ENCODE measurements at regions not wholly inside any gene's neighbourhood (a gene's known extent, or its start where the extent isn't known, plus 50 kb on each side); places are given as distances from the start of the nearest gene placed in this dataset.
"Not testable (repeated sequence)": the region's sequence is repeated elsewhere in the genome, so short reads cannot be mapped to it uniquely, and the experiment has no call there.

DNA sequence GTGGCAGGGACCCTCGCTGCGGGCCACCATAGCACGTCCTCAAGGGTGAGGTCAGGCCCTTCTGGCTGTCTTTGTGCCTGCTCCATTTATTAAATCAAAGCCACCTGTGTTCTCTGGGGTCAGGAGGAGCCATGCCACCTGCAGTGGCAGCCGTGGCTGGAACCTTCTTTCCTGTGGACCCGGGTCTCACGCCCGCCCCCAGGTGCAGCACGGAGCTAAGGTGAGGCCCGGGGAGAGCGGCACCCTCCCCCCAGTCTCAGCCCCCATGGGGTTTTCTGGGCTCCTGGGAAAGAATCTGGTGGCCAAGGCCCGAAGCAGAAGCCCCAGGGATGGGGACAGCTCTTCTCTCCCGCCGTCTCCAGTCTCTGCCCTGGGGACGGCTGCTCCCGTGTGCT, 195.4 kb downstream of the LAT start:
- TF ChIP-seq, protein P1, sequence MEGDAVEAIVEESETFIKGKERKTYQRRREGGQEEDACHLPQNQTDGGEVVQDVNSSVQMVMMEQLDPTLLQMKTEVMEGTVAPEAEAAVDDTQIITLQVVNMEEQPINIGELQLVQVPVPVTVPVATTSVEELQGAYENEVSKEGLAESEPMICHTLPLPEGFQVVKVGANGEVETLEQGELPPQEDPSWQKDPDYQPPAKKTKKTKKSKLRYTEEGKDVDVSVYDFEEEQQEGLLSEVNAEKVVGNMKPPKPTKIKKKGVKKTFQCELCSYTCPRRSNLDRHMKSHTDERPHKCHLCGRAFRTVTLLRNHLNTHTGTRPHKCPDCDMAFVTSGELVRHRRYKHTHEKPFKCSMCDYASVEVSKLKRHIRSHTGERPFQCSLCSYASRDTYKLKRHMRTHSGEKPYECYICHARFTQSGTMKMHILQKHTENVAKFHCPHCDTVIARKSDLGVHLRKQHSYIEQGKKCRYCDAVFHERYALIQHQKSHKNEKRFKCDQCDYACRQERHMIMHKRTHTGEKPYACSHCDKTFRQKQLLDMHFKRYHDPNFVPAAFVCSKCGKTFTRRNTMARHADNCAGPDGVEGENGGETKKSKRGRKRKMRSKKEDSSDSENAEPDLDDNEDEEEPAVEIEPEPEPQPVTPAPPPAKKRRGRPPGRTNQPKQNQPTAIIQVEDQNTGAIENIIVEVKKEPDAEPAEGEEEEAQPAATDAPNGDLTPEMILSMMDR (IDR thresholded peaks at IDR 0.05) = not testable (repeated sequence)
- TF ChIP-seq POLR2A (IDR thresholded peaks at IDR 0.05) = not testable (repeated sequence)
